ENCODE measurements at regions not wholly inside any gene's neighbourhood (a gene's known extent, or its start where the extent isn't known, plus 50 kb on each side); places are given as distances from the start of the nearest gene placed in this dataset.
A peak's percentile ranks its signal among the peaks of the same experiment; 100 is the strongest.

DNA sequence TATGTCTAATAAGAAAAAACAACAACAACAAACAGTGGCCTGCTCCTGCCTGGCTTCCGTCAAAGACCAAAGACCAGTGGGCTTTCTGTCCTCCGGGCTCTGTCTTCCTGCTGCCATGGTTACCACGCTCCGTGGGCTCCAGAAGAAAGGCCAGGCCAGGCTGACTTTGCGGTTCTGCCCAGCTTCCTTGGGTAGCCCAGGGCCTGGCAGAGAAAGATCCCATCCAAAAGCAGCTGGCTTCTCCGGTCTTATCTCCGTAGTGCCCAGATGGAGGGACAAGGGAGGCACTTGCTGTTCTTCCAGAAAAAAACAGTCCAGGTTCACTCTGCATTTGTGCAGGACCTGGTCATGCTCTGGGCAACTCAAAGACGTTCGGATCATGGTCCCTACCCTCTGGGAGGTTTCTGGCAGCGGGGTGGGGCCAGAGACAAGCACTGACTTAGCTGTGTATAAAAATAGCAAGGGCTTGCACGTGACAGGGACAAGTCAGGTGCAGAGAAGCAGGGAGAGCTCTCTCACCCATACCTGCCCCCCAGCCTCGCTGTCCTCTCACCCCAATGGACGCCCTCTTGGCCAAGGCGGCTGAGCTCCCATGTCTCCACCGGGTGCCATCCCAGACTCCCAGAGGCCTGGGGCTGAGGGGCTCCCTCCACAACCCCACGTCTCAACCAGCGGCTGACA lies 212.2 kb downstream of the C9orf50 start:
- DNase-seq: peak in 3 of 10 donors; percentile 63 to 80 (median 78)
- intact Hi-C loops (cut with DNase I): no loop called here

GRCh38 chr9:129407905-129408452 lies 212.9 kb downstream of the C9orf50 start:
- peak in 3 of 10 donors; percentile 41 to 57 (median 44) for DNase-seq
- intact Hi-C loops (cut with DNase I): no loop called here

GRCh38 chr9:129406278-129407225 lies 214.3 kb downstream of the C9orf50 start:
- intact Hi-C loops (cut with DNase I): no loop called here
- DNase-seq: peak in 3 of 10 donors; percentile 53 to 81 (median 53)

DNA sequence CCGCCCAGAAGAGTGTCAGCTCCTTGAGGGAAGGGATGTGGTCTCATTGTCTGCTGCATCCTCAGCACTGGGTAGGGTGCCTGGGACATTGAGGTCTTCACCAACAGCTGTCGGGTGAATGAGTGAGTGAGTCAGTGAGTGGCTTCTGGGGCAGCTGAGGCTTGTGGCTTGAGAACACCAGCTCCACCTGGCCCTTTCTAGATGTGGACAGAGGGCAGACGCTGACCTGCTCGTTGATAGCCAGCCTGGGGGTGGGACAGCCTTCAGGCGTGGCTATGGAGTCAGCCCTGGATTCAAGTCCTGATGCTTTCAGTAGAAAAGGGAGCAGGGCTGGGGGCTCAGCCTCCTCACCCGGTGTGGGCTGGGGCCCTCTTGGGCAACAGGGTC lies 215.1 kb downstream of the C9orf50 start:
- DNase-seq: peak in 3 of 10 donors; percentile 27 to 61 (median 38)

DNA sequence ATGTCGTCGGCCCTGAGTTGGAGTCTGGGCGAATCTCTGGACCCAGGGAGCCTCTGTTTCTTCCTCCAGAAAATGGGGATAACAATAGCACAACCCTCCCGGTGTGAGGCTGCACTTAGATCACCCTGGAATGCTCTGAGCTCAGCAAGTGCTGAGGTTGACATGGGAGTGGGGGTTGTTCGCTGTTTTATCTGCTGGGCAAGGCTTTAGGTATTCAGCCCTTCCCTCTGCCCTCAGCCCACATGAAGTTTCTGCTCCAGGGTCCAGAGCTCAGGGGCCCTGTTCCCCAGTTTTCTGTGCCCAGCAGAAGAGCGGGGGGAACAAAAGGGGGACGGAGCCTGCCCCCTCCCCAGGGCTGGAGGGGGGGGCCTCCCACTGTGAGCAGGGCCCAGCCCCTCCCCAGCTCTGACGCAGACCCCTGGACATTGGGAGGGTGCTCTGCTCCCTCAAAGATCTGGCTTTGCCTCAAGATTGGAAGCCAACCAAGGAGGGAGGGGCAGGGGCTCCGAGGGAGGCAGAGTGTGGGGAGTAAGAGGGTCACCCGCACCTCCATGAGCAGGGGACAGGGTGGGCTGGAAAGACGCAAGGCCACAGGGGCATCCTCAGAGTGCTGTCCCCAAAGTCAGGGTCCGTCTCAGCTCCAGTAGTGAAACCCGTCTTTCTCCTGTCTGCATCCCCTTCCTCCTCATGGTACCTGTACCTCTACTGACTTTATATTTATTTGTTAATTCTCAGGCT lies 215.6 kb downstream of the C9orf50 start:
- DNase-seq: peak in 3 of 10 donors; percentile 22 to 61 (median 29)
- intact Hi-C loops (cut with DNase I): no loop called here

More for the DNA sequence above, 215.1 kb downstream of the C9orf50 start:
- intact Hi-C loops (cut with DNase I): no loop called here

- peak in 3 of 10 donors; percentile 16 to 69 (median 63) for DNase-seq
- intact Hi-C loops (cut with DNase I): no loop called here
Measured at GRCh38 chr9:129404621-129405020, 216.3 kb downstream of the C9orf50 start.

- peak in 3 of 10 donors; percentile 62 to 82 (median 80) for DNase-seq
- intact Hi-C loops (cut with DNase I): no loop called here
Measured at GRCh38 chr9:129403779-129404620, 216.9 kb downstream of the C9orf50 start.

DNA sequence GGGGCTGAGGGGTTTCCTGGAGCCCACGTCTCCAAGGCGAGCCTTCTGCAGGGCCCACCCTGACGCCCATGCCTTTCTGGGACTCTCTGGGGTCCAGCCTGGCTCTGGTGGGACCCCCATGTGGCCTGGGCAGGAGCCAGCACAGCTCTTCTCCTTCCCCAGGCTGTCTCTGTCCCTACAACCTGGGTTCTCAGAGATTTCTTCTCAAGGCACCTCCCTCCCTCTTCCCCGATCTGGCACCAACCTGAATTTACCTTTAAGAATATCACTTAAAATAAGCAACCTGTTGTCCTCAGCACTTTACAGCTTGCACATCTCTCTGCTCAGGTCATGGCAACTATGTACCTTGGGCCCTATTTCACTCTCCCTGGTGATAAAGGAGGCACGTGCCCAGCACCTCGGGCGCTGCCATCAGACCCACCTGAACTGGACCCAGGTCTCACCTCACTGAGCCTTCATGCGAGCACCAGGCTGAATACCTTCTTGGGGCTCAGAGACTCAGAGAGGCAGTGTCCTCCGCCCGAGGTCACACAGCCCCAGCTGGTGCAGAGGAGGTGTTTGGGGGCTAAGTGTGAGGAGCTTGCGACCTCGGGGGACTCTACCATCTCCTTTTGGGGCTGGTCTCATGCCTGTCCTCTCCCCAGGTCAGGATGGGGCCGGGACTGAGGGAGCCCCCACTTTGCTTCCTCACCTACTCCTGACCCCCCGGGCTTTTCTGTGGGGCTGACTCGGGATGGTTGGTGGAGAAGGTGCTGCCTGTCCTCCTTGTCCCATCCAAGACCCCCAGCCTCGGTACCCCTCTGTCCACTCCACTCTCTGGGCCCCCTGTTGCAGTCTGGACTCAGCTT lies 217.7 kb downstream of the C9orf50 start:
- intact Hi-C loops (cut with DNase I): no loop called here

DNA sequence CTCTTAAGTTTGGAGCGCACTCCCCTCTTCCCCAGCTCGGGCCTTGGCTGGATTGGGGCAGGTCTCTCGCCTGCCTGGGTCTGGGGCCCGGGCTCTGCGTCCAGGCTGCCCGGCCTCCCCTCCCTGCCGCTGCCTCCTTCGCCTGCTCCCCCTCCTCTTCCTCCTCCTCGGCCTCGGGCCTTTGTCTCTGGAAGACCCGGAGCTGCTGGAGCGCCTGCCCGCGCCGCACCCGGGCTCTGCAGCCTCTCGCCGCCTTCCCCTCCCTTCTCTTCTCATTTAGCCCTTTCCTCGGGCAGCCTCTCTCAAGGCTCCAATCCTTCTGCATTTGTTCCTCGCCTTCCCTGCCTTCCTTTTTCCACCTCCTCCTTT lies 218.5 kb downstream of the C9orf50 start:
- intact Hi-C loops (cut with DNase I): no loop called here
- DNase-seq: peak in 5 of 10 donors; percentile 26 to 91 (median 85)

More for the DNA sequence above, 217.7 kb downstream of the C9orf50 start:
- DNase-seq: peak in 3 of 10 donors; percentile 54 to 63 (median 59)

GRCh38 chr9:129401623-129402370 lies 219.1 kb downstream of the C9orf50 start:
- DNase-seq: peak in 5 of 10 donors; percentile 36 to 91 (median 78)
- intact Hi-C loops (cut with DNase I): no loop called here

DNA sequence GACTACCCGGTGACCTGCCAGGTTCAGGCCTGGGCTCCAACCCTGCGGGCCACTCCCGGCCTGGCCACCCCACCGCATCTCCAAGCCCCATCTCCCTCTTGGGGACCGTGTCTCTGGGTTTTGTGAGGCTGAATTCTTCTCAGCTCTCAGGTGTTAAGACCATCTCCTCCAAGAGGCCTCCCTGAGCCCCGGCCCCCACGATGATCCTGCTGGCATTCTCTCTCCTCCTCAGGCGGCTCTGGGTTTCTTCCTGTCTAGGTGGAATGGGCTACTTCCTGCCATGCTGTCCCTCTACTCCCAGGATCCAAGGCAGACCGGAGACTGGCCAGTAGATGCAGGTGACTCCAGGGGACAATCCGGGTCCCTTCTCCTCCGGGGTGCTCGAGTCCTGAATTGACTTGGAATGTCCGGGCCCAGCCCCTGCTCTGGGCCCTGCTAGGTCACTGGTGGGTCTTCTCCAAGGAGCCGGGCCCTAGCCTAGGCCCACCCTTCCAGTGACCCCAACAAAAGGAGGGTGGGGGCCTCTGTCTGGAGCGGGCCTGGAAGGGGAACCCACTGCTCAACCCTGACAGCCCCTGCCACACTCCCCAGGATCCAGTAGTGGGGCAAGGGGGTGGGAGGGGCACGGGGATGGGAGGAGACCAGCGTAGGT lies 219.8 kb downstream of the C9orf50 start:
- intact Hi-C loops (cut with DNase I): no loop called here

GRCh38 chr9:129400001-129400970 lies 220.6 kb downstream of the C9orf50 start:
- intact Hi-C loops (cut with DNase I): no loop called here
- peak in 3 of 10 donors; percentile 71 to 80 (median 76) for DNase-seq

More for the DNA sequence above, 219.8 kb downstream of the C9orf50 start:
- peak in 3 of 10 donors; percentile 66 to 74 (median 73) for DNase-seq

DNA sequence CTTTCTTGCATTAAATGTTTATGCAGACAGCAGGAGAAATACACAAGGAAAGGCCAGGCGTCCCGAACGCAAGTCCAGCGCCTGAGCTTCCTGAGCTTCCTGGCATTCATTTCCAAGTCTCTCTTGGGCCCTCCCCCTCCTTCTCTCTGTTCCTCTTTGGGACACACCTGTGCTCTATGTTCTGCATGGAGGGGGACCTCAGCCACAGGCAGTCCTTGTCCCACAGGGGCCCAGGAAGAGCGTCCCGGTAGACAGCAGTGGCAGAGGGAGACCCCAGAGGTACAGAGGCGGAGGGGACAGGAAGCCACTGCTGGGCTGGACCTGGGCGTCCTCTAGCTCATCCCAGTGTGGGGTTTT lies 221.3 kb downstream of the C9orf50 start:
- DNase-seq: no peak
- intact Hi-C loops (cut with DNase I): no loop called here

DNA sequence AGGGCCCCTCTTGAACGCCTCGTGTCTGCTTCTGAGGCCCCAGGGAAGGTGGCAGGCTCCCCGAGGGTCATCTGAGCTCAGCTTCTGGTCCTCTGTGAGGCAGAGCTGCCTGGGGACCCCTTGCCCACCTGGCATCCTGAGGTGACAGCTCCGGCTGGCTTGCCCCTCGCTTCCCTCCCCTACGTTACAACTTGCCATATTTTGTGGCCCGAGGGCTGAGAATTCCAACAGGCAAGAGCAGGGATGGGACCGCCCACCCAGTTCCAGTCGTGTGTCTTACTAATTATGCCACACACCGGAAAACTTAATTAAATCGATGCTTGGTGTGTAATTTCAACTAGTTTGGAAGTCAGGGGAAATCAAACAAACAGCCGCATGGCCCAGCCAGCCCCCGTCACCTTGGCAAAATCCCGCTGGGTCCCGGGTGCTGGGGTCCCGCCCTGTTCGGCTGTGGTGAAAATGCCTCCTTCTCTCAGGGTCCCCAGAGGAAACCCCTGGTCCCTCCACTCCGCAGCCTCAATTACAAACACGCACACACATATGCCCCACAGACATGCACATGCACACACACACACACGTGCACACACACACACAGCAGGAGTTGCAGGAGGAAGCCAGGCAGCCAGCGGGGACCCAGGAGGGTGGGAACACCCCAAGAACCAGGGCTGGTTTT lies 221.0 kb upstream of the IER5L start:
- intact Hi-C loops (cut with DNase I): no loop called here
- DNase-seq: peak in 3 of 10 donors; percentile 48 to 69 (median 52)
